ENCODE measurements at regions not wholly inside any gene's neighbourhood (a gene's known extent, or its start where the extent isn't known, plus 50 kb on each side); places are given as distances from the start of the nearest gene placed in this dataset.

DNA sequence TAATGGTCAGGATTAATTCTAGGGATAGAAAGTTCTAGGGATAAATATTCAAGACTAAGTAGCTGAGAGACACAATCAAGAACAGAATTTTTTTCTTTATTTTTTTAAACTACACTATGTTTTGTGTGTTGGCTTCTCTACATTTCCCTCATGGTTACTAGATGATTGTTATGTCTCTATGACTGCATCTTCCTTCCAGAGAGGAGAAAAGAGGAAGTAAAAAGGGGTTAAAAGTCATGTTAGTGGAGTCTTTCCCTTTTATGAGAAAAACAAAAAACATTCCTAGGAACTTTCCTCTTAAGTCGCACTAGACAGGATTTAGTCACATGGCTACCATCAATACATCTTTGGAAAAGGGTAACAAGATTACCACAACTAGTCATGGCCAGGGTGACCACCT, 375.0 kb downstream of the KCNJ2 start:
- ChIA-PET CTCF (no interaction called here), POLR2A (ENCODE audit: unreplicated experiment) (no interaction called here)
- Histone ChIP-seq H3F3A (ENCODE audit: insufficient read depth, low read depth) (no peaks in the 10 kb centered on the region), H3K4me2 (no peak overlapping the region), H3K9me3 (ENCODE audit: insufficient read depth, low read depth) (no peaks in the 10 kb centered on the region), H2AFZ (no peak overlapping the region), H4K20me1 (ENCODE audit: insufficient read depth) (no peaks in the 10 kb centered on the region), H3K79me2 (ENCODE audit: low read depth) (no peaks in the 10 kb centered on the region), H3K9me2 (ENCODE audit: insufficient read depth) (no peaks in the 10 kb centered on the region), H3K36me3 (ENCODE audit: low read depth) (no peaks in the 10 kb centered on the region), H3K4me1 (replicated peaks; ENCODE audit: insufficient read depth) (no peaks in the 10 kb centered on the region), H3K4me3 (no peak overlapping the region), H3K27me3 (ENCODE audit: insufficient read depth, low read depth) (peaks cover 13% of the 10 kb centered on the region; the same call in 1 of the 2 replicates), H3K27ac (no peak overlapping the region)
- DNase-seq, result no peak
- intact Hi-C loops (cut with micrococcal nuclease; ENCODE audit: unreplicated experiment), result no loop called here
- TF ChIP-seq EZH2 (IDR thresholded peaks at IDR 0.05; ENCODE audit: low read depth), result no peak
- TF ChIP-seq, protein P1, sequence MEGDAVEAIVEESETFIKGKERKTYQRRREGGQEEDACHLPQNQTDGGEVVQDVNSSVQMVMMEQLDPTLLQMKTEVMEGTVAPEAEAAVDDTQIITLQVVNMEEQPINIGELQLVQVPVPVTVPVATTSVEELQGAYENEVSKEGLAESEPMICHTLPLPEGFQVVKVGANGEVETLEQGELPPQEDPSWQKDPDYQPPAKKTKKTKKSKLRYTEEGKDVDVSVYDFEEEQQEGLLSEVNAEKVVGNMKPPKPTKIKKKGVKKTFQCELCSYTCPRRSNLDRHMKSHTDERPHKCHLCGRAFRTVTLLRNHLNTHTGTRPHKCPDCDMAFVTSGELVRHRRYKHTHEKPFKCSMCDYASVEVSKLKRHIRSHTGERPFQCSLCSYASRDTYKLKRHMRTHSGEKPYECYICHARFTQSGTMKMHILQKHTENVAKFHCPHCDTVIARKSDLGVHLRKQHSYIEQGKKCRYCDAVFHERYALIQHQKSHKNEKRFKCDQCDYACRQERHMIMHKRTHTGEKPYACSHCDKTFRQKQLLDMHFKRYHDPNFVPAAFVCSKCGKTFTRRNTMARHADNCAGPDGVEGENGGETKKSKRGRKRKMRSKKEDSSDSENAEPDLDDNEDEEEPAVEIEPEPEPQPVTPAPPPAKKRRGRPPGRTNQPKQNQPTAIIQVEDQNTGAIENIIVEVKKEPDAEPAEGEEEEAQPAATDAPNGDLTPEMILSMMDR (conservative IDR thresholded peaks at IDR 0.05), result no peak
- BruUV-seq (replicated peaks), result no TSS peak

DNA sequence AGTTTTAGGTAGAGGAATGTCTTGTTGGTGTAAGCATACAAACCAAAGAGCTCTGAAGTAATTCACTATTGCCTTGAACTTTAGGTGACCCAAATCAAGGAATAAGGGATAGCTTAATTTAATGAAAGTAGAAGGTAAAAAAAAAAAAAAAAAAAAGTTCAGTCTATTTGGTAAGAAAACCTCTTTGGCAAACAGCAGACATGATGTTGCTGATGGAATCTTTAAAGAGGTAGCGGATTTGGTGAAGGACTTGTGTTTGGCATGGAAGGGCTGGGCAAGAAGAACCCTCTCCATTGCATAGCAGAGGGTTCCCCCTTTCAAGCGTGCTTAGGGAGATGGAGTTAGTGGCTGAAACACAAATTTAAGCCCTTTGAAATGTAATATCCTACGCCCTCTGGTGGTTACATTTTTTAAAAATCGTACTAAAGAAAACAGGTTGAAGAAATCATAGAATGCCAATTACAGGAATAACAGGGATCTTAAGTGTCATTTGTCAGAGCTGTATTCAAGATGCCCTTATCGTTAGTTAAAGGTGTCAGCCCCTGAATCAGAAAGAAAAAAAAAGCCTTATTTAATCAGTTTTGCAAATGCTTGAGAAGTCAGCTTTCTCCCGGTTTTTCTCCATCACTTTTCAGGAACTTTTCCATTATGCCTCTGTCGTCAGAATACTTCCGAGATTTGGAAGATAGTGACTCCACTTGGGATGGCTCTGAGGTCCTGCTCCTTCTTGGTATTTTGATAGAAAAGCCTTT, 383.1 kb downstream of the KCNJ2 start:
- H3K79me2 ChIP-seq (ENCODE audit: low read depth), result no peaks in the 10 kb centered on the region
- no peaks in the 10 kb centered on the region for H4K20me1 ChIP-seq (ENCODE audit: insufficient read depth)
- H3K9me2 ChIP-seq (ENCODE audit: insufficient read depth), result no peaks in the 10 kb centered on the region
- no peak for TF ChIP-seq EZH2 (IDR thresholded peaks at IDR 0.05; ENCODE audit: low read depth)
- TF ChIP-seq, protein P1 (conservative IDR thresholded peaks at IDR 0.05), result peak; percentile 76
- H3F3A ChIP-seq (ENCODE audit: insufficient read depth, low read depth), result no peaks in the 10 kb centered on the region
- no peak overlapping the region for H3K4me3 ChIP-seq
- ChIA-PET POLR2A (ENCODE audit: unreplicated experiment) (no interaction called here), CTCF (interaction anchor here (0.6 to 0.7 kb wide), 2 partner anchors 976 to 1026 kb away, joined by 5 to 16 read pairs; no protein-coding TSS in a partner anchor)
- no peak overlapping the region for H2AFZ ChIP-seq
- H3K9me3 ChIP-seq (ENCODE audit: insufficient read depth, low read depth), result no peaks in the 10 kb centered on the region
- no peak overlapping the region for H3K4me2 ChIP-seq
- no peak overlapping the region for H3K27ac ChIP-seq
- no peaks in the 10 kb centered on the region for H3K27me3 ChIP-seq (ENCODE audit: insufficient read depth, low read depth)
- DNase-seq, result no peak
- intact Hi-C loops (cut with micrococcal nuclease; ENCODE audit: unreplicated experiment), result loop anchor here (5.0 to 10.0 kb wide), 2 partner anchors 945 to 988 kb away; no protein-coding TSS in a partner anchor
- no TSS peak for BruUV-seq (replicated peaks)
- no peaks in the 10 kb centered on the region for H3K4me1 ChIP-seq (replicated peaks; ENCODE audit: insufficient read depth)
- H3K36me3 ChIP-seq (ENCODE audit: low read depth), result no peaks in the 10 kb centered on the region

DNA sequence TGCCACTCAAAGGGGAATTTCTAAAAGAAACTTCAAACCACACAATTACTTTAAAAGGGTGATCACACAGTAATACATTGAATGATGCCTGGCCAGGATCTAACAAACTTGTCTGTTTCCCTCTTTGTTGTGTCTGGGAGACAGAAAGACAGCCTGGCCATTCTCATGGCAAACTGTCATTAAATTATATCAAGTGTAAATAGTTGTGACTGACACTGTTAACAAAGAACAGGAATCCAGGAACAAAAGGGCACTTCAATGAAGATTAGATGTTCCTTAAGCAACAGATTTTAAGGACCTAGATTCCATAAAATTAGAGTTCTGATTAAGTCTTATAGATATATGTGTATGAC, 383.6 kb downstream of the KCNJ2 start:
- no peaks in the 10 kb centered on the region for H3K36me3 ChIP-seq (ENCODE audit: low read depth)
- H3K27me3 ChIP-seq (ENCODE audit: insufficient read depth, low read depth), result no peaks in the 10 kb centered on the region
- H2AFZ ChIP-seq, result no peak overlapping the region
- H4K20me1 ChIP-seq (ENCODE audit: insufficient read depth), result no peaks in the 10 kb centered on the region
- no TSS peak for BruUV-seq (replicated peaks)
- H3K9me2 ChIP-seq (ENCODE audit: insufficient read depth), result no peaks in the 10 kb centered on the region
- H3K9me3 ChIP-seq (ENCODE audit: insufficient read depth, low read depth), result no peaks in the 10 kb centered on the region
- H3K4me2 ChIP-seq, result no peak overlapping the region
- no peak overlapping the region for H3K4me3 ChIP-seq
- DNase-seq, result no peak
- no peaks in the 10 kb centered on the region for H3K79me2 ChIP-seq (ENCODE audit: low read depth)
- no peaks in the 10 kb centered on the region for H3F3A ChIP-seq (ENCODE audit: insufficient read depth, low read depth)
- TF ChIP-seq, protein P1 (conservative IDR thresholded peaks at IDR 0.05), result no peak
- H3K4me1 ChIP-seq (replicated peaks; ENCODE audit: insufficient read depth), result no peaks in the 10 kb centered on the region
- no peak overlapping the region for H3K27ac ChIP-seq
- ChIA-PET CTCF (no interaction called here), POLR2A (ENCODE audit: unreplicated experiment) (no interaction called here)
- intact Hi-C loops (cut with micrococcal nuclease; ENCODE audit: unreplicated experiment), result loop anchor here (5.0 to 10.0 kb wide), 2 partner anchors 946 to 988 kb away; no protein-coding TSS in a partner anchor

All from PC-9 (cell line).